ENCODE measurements at regions not wholly inside any gene's neighbourhood (a gene's known extent, or its start where the extent isn't known, plus 50 kb on each side); places are given as distances from the start of the nearest gene placed in this dataset.

GRCh38 chr2:147550995-147551731 lies 293.7 kb upstream of the ACVR2A start:
- Histone ChIP-seq H3K9me3 (ENCODE audit: control insufficient read depth, low read length) (no peaks in the 10 kb centered on the region), H3K4me2 (ENCODE audit: low read length) (no peak overlapping the region), H3K4me1 (no peaks in the 10 kb centered on the region), H3K36me3 (ENCODE audit: control insufficient read depth, insufficient read depth, low read length) (no peaks in the 10 kb centered on the region), H3K4me3 (ENCODE audit: low read depth, low read length) (no peak overlapping the region), H3K27me3 (ENCODE audit: control insufficient read depth, insufficient read depth, low read length) (no peaks in the 10 kb centered on the region), H2AFZ (no peak overlapping the region), H3K79me2 (no peaks in the 10 kb centered on the region), H3K27ac (no peak overlapping the region), H3K9ac (no peak overlapping the region)
- no peak for TF ChIP-seq CTCF (IDR thresholded peaks at IDR 0.05)

- no peaks in the 10 kb centered on the region for H3K36me3 ChIP-seq (ENCODE audit: control insufficient read depth, insufficient read depth, low read length)
- H3K9ac ChIP-seq: no peak overlapping the region
- H3K27me3 ChIP-seq (ENCODE audit: control insufficient read depth, insufficient read depth, low read length): no peaks in the 10 kb centered on the region
- no peak overlapping the region for H2AFZ ChIP-seq
- no peaks in the 10 kb centered on the region for H3K9me3 ChIP-seq (ENCODE audit: control insufficient read depth, low read length)
- TF ChIP-seq CTCF (IDR thresholded peaks at IDR 0.05): no peak
- no peaks in the 10 kb centered on the region for H3K79me2 ChIP-seq
- no peak overlapping the region for H3K4me2 ChIP-seq (ENCODE audit: low read length)
- no peaks in the 10 kb centered on the region for H3K4me1 ChIP-seq
- H3K4me3 ChIP-seq (ENCODE audit: low read depth, low read length): no peak overlapping the region
- no peak overlapping the region for H3K27ac ChIP-seq
Measured at GRCh38 chr2:147549054-147549453, 295.8 kb upstream of the ACVR2A start.

- no peaks in the 10 kb centered on the region for H3K27me3 ChIP-seq (ENCODE audit: control insufficient read depth, insufficient read depth, low read length)
- no peak overlapping the region for H3K9ac ChIP-seq
- H3K4me3 ChIP-seq (ENCODE audit: low read depth, low read length): no peak overlapping the region
Measured at GRCh38 chr2:147548451-147548850, 296.4 kb upstream of the ACVR2A start.

GRCh38 chr2:147547440-147547839 lies 297.4 kb upstream of the ACVR2A start:
- Histone ChIP-seq H3K79me2 (no peaks in the 10 kb centered on the region), H3K36me3 (ENCODE audit: control insufficient read depth, insufficient read depth, low read length) (no peaks in the 10 kb centered on the region), H3K27ac (no peak overlapping the region), H3K4me3 (ENCODE audit: low read depth, low read length) (no peak overlapping the region), H2AFZ (no peak overlapping the region), H3K4me2 (ENCODE audit: low read length) (no peak overlapping the region), H3K9ac (no peak overlapping the region), H3K4me1 (no peaks in the 10 kb centered on the region), H3K9me3 (ENCODE audit: control insufficient read depth, low read length) (no peaks in the 10 kb centered on the region), H3K27me3 (ENCODE audit: control insufficient read depth, insufficient read depth, low read length) (no peaks in the 10 kb centered on the region)
- no peak for TF ChIP-seq CTCF (IDR thresholded peaks at IDR 0.05)

More at GRCh38 chr2:147548451-147548850, 296.4 kb upstream of the ACVR2A start:
- Histone ChIP-seq H3K4me1 (no peaks in the 10 kb centered on the region), H2AFZ (no peak overlapping the region), H3K4me2 (ENCODE audit: low read length) (no peak overlapping the region), H3K79me2 (no peaks in the 10 kb centered on the region), H3K9me3 (ENCODE audit: control insufficient read depth, low read length) (no peaks in the 10 kb centered on the region), H3K36me3 (ENCODE audit: control insufficient read depth, insufficient read depth, low read length) (no peaks in the 10 kb centered on the region), H3K27ac (no peak overlapping the region)
- no peak for TF ChIP-seq CTCF (IDR thresholded peaks at IDR 0.05)

- H3K9me3 ChIP-seq (ENCODE audit: control insufficient read depth, low read length): no peaks in the 10 kb centered on the region
- H2AFZ ChIP-seq: no peak overlapping the region
- H3K9ac ChIP-seq: no peak overlapping the region
- H3K4me1 ChIP-seq: no peaks in the 10 kb centered on the region
- H3K4me2 ChIP-seq (ENCODE audit: low read length): no peak overlapping the region
- no peaks in the 10 kb centered on the region for H3K36me3 ChIP-seq (ENCODE audit: control insufficient read depth, insufficient read depth, low read length)
- no peaks in the 10 kb centered on the region for H3K27me3 ChIP-seq (ENCODE audit: control insufficient read depth, insufficient read depth, low read length)
- no peak overlapping the region for H3K4me3 ChIP-seq (ENCODE audit: low read depth, low read length)
- no peak overlapping the region for H3K27ac ChIP-seq
- H3K79me2 ChIP-seq: no peaks in the 10 kb centered on the region
- no peak for TF ChIP-seq CTCF (IDR thresholded peaks at IDR 0.05)
Measured at GRCh38 chr2:147546109-147546508, 298.7 kb upstream of the ACVR2A start.

Data from parathyroid adenoma (tissue), 2 donors.